Osteocyte (in vitro differentiated cells): ENCODE measurements at regions not wholly inside any gene's neighbourhood (a gene's known extent, or its start where the extent isn't known, plus 50 kb on each side); places are given as distances from the start of the nearest gene placed in this dataset.
"Not testable (repeated sequence)": the region's sequence is repeated elsewhere in the genome, so short reads cannot be mapped to it uniquely, and the experiment has no call there.

Experiments
- DNase-seq: peaks from one replicate; pipeline ENCODE4 v3.0.0; 2021; ENCODE audit warnings: mixed read lengths; ENCODE audit not compliant: unreplicated experiment; ENCODE audit errors: extremely low spot score
- H3K27ac Mint-ChIP-seq: one replicate; pipeline ENCODE4 v1.8.0; 2021; ENCODE audit warnings: mild to moderate bottlenecking, mixed read lengths; ENCODE audit not compliant: unreplicated experiment
- H3K27me3 Mint-ChIP-seq: one replicate; pipeline ENCODE4 v1.8.0; 2021; ENCODE audit warnings: mixed read lengths; ENCODE audit not compliant: unreplicated experiment
- H3K36me3 Mint-ChIP-seq: one replicate; pipeline ENCODE4 v1.8.0; 2021; ENCODE audit warnings: mixed read lengths; ENCODE audit not compliant: unreplicated experiment
- H3K4me1 Mint-ChIP-seq: one replicate; pipeline ENCODE4 v1.8.0; 2021; ENCODE audit warnings: mixed read lengths; ENCODE audit not compliant: unreplicated experiment
- H3K4me3 Mint-ChIP-seq: one replicate; pipeline ENCODE4 v1.8.0; 2021; ENCODE audit warnings: mild to moderate bottlenecking, moderate library complexity, mixed read lengths; ENCODE audit not compliant: unreplicated experiment
- H3K9me3 Mint-ChIP-seq: one replicate; pipeline ENCODE4 v1.8.0; 2021; ENCODE audit warnings: mixed read lengths; ENCODE audit not compliant: unreplicated experiment
- CTCF ChIP-seq: fragments of 200-600 bp; sonication (generic); IDR thresholded peaks from 2 replicates; pipeline ENCODE4 v1.5.0; 2021; ENCODE audit warnings: antibody characterized with exemption, mild to moderate bottlenecking, moderate library complexity

- Mint-ChIP-seq H3K4me1 (no peaks in the 10 kb centered on the region), H3K27ac (no peak overlapping the region), H3K27me3 (no peaks in the 10 kb centered on the region), H3K36me3 (no peaks in the 10 kb centered on the region), H3K4me3 (no peak overlapping the region), H3K9me3 (peaks cover 18% of the 10 kb centered on the region)
- no peak for DNase-seq
- TF ChIP-seq CTCF, result no peak
Measured at GRCh38 chr13:89382981-89383380, 1711.8 kb downstream of the SLITRK5 start.

GRCh38 chr13:89383891-89384290 lies 1712.7 kb downstream of the SLITRK5 start:
- no peak for DNase-seq
- H3K27ac Mint-ChIP-seq, result no peak overlapping the region
- H3K4me3 Mint-ChIP-seq, result no peak overlapping the region
- no peaks in the 10 kb centered on the region for H3K27me3 Mint-ChIP-seq
- TF ChIP-seq CTCF, result no peak
- H3K4me1 Mint-ChIP-seq, result no peaks in the 10 kb centered on the region
- H3K36me3 Mint-ChIP-seq, result no peaks in the 10 kb centered on the region
- H3K9me3 Mint-ChIP-seq, result peaks cover 18% of the 10 kb centered on the region

- TF ChIP-seq CTCF, result no peak
- no peak overlapping the region for H3K4me3 Mint-ChIP-seq
- H3K9me3 Mint-ChIP-seq, result peaks cover 12% of the 10 kb centered on the region
- DNase-seq, result no peak
- peaks cover 4% of the 10 kb centered on the region for H3K4me1 Mint-ChIP-seq
- no peaks in the 10 kb centered on the region for H3K27me3 Mint-ChIP-seq
- no peaks in the 10 kb centered on the region for H3K36me3 Mint-ChIP-seq
- H3K27ac Mint-ChIP-seq, result no peak overlapping the region
Measured at GRCh38 chr13:89393758-89394304, 1722.7 kb downstream of the SLITRK5 start.

GRCh38 chr13:89401264-89401675 lies 1730.1 kb downstream of the SLITRK5 start:
- TF ChIP-seq CTCF, result no peak
- DNase-seq, result no peak
- H3K4me3 Mint-ChIP-seq, result peak overlapping the region; percentile 58
- no peaks in the 10 kb centered on the region for H3K36me3 Mint-ChIP-seq
- peak overlapping the region; percentile 95 for H3K27ac Mint-ChIP-seq
- peaks cover 18% of the 10 kb centered on the region for H3K9me3 Mint-ChIP-seq
- H3K27me3 Mint-ChIP-seq, result no peaks in the 10 kb centered on the region
- H3K4me1 Mint-ChIP-seq, result peaks cover 19% of the 10 kb centered on the region

- H3K4me3 Mint-ChIP-seq, result no peak overlapping the region
- peaks cover 16% of the 10 kb centered on the region for H3K9me3 Mint-ChIP-seq
- peaks cover 19% of the 10 kb centered on the region for H3K4me1 Mint-ChIP-seq
- no peak for TF ChIP-seq CTCF
- H3K27me3 Mint-ChIP-seq, result no peaks in the 10 kb centered on the region
- H3K27ac Mint-ChIP-seq, result peak overlapping the region; percentile 95
- no peak for DNase-seq
- no peaks in the 10 kb centered on the region for H3K36me3 Mint-ChIP-seq
Measured at GRCh38 chr13:89402211-89402610, 1731.0 kb downstream of the SLITRK5 start.

- not testable (repeated sequence) for DNase-seq, H3K27ac Mint-ChIP-seq, H3K36me3 Mint-ChIP-seq, H3K9me3 Mint-ChIP-seq, H3K4me1 Mint-ChIP-seq, H3K27me3 Mint-ChIP-seq, H3K4me3 Mint-ChIP-seq
Measured at GRCh38 chr13:89406096-89406495, 1734.9 kb downstream of the SLITRK5 start.
